WTC11 (cell line): ENCODE measurements at regions not wholly inside any gene's neighbourhood (a gene's known extent, or its start where the extent isn't known, plus 50 kb on each side); places are given as distances from the start of the nearest gene placed in this dataset.

Experiments
- ATAC-seq: fragments of 200-7000 bp; cut with Tn5 transposase; 2 replicates; pipeline ENCODE4 v1.10.0; 2021; ENCODE audit warnings: mild to moderate bottlenecking, moderate library complexity
- CTCF ChIA-PET: fragments of 300-600 bp; sonication (Branson Sonifier 250); formaldehyde crosslinking; loops from one replicate; lab custom pipeline; 2021; ENCODE audit warnings: antibody characterized with exemption; lab: Charles Lee
- POLR2A ChIA-PET: fragments of 350-600 bp; sonication (Branson Sonifier 250); formaldehyde crosslinking; loops from one replicate; lab custom pipeline; 2021; ENCODE audit warnings: antibody characterized with exemption; lab: Charles Lee
- DNase-seq: peaks from one replicate; pipeline ENCODE4 v3.0.0; 2021; ENCODE audit warnings: low spot score
- H3K27ac Mint-ChIP-seq: 2 replicates; pipeline ENCODE4 v1.8.0; 2021; ENCODE audit warnings: mixed read lengths
- H3K27me3 Mint-ChIP-seq: 2 replicates; pipeline ENCODE4 v1.8.0; 2021; ENCODE audit warnings: low read depth, mild to moderate bottlenecking, moderate library complexity, mixed read lengths
- H3K36me3 Mint-ChIP-seq: 2 replicates; pipeline ENCODE4 v1.8.0; 2021; ENCODE audit warnings: mixed read lengths
- H3K4me1 Mint-ChIP-seq: 2 replicates; pipeline ENCODE4 v1.8.0; 2022; ENCODE audit warnings: mixed read lengths
- H3K4me3 Mint-ChIP-seq: 2 replicates; pipeline ENCODE4 v1.8.0; 2021; ENCODE audit warnings: mild to moderate bottlenecking, moderate library complexity, mixed read lengths
- H3K9me3 Mint-ChIP-seq: 2 replicates; pipeline ENCODE4 v1.8.0; 2021; ENCODE audit warnings: mixed read lengths
- CREM ChIP-seq: sonication (generic); formaldehyde crosslinking; IDR thresholded peaks from 2 replicates; pipeline ENCODE4 v1.8.1; 2022; ENCODE audit warnings: mild to moderate bottlenecking, missing genetic modification reagents, moderate library complexity
- ETV6 ChIP-seq: sonication (generic); formaldehyde crosslinking; IDR thresholded peaks from 2 replicates; pipeline ENCODE4 v1.8.1; 2022; ENCODE audit warnings: mild to moderate bottlenecking, missing genetic modification reagents
- GABPB1 ChIP-seq: sonication (generic); formaldehyde crosslinking; IDR thresholded peaks from 2 replicates; pipeline ENCODE4 v1.8.1; 2023; ENCODE audit warnings: mild to moderate bottlenecking, missing genetic modification reagents
- IRF2 ChIP-seq: sonication (generic); formaldehyde crosslinking; IDR thresholded peaks from 2 replicates; pipeline ENCODE4 v1.8.0; 2022; ENCODE audit warnings: low read depth, missing genetic modification reagents, borderline replicate concordance
- JUN ChIP-seq: sonication (generic); formaldehyde crosslinking; IDR thresholded peaks from 2 replicates; pipeline ENCODE4 v1.8.0; 2023; ENCODE audit warnings: mild to moderate bottlenecking, missing genetic modification reagents
- NFE2L1 ChIP-seq: sonication (generic); formaldehyde crosslinking; IDR thresholded peaks from 2 replicates; pipeline ENCODE4 v1.8.1; 2023; ENCODE audit warnings: missing genetic modification reagents
- STAT6 ChIP-seq: sonication (generic); formaldehyde crosslinking; conservative IDR thresholded peaks from 2 replicates; pipeline ENCODE4 v1.8.1; 2023; ENCODE audit warnings: mild to moderate bottlenecking, low read depth, missing genetic modification reagents, moderate library complexity
- TCF7 ChIP-seq: sonication (generic); formaldehyde crosslinking; IDR thresholded peaks from 2 replicates; pipeline ENCODE4 v1.8.0; 2022; ENCODE audit warnings: mild to moderate bottlenecking, low read depth, missing genetic modification reagents, moderate library complexity
- ZMAT4 ChIP-seq: fragments of 250-450 bp; sonication (Bioruptor Pico); IDR thresholded peaks from 2 replicates; pipeline ENCODE4 v1.9.0; 2021; ENCODE audit warnings: mild to moderate bottlenecking
- ZNF281 ChIP-seq: sonication (generic); formaldehyde crosslinking; IDR thresholded peaks from 2 replicates; pipeline ENCODE4 v1.8.0; 2023; ENCODE audit warnings: mild to moderate bottlenecking, missing genetic modification reagents
- ZNF396 ChIP-seq: fragments of 250-450 bp; sonication (Bioruptor Pico); IDR thresholded peaks from 2 replicates; pipeline ENCODE4 v1.8.0; 2021; ENCODE audit warnings: mild to moderate bottlenecking, moderate library complexity, borderline replicate concordance
- ZNF512 ChIP-seq: sonication (generic); formaldehyde crosslinking; IDR thresholded peaks from 2 replicates; pipeline ENCODE4 v1.8.1; 2022; ENCODE audit warnings: missing genetic modification reagents, borderline replicate concordance

GRCh38 chr18:61062258-61062657 lies 271.0 kb upstream of the CDH20 start:
- no peak for TF ChIP-seq TCF7 (CRISPR knock-in tag)
- TF ChIP-seq ZMAT4 (CRISPR knock-in tag) = no peak
- TF ChIP-seq ETV6 (CRISPR knock-in tag) = no peak
- no peak for TF ChIP-seq ZNF512
- no peak for TF ChIP-seq IRF2
- no peak for TF ChIP-seq GABPB1 (CRISPR knock-in tag)
- TF ChIP-seq ZNF396 (CRISPR knock-in tag) = no peak
- TF ChIP-seq NFE2L1 (CRISPR knock-in tag) = no peak
- no peak for TF ChIP-seq CREM (CRISPR knock-in tag)
- TF ChIP-seq JUN (CRISPR knock-in tag) = no peak
- TF ChIP-seq ZNF281 (CRISPR knock-in tag) = no peak
- TF ChIP-seq STAT6 (CRISPR knock-in tag) = no peak
- H3K27ac Mint-ChIP-seq = no peak overlapping the region
- H3K27me3 Mint-ChIP-seq = peaks cover 18% of the 10 kb centered on the region
- no peak overlapping the region for H3K4me3 Mint-ChIP-seq
- H3K36me3 Mint-ChIP-seq = no peaks in the 10 kb centered on the region
- H3K9me3 Mint-ChIP-seq = no peaks in the 10 kb centered on the region
- H3K4me1 Mint-ChIP-seq = peaks cover 32% of the 10 kb centered on the region
- ATAC-seq (no peak), DNase-seq (no peak)
- CTCF ChIA-PET = no interaction called here
- POLR2A ChIA-PET = no interaction called here

- TF ChIP-seq ZMAT4 (CRISPR knock-in tag) = no peak
These were observed 268.3 kb upstream of the CDH20 start for GRCh38 chr18:61064911-61065310.

GRCh38 chr18:61076986-61077385 lies 256.2 kb upstream of the CDH20 start:
- Mint-ChIP-seq H3K9me3 (peaks cover 9% of the 10 kb centered on the region), H3K27ac (no peak overlapping the region), H3K36me3 (no peaks in the 10 kb centered on the region), H3K4me3 (no peak overlapping the region), H3K27me3 (no peaks in the 10 kb centered on the region)
- POLR2A ChIA-PET = no interaction called here
- CTCF ChIA-PET = no interaction called here
- no peak for DNase-seq
- TF ChIP-seq ETV6 (CRISPR knock-in tag) = no peak
- TF ChIP-seq, all 79 proteins: peak for 0
- ATAC-seq = no peak
- H3K4me1 Mint-ChIP-seq = no peaks in the 10 kb centered on the region

More at GRCh38 chr18:61064911-61065310, 268.3 kb upstream of the CDH20 start:
- no peaks in the 10 kb centered on the region for H3K36me3 Mint-ChIP-seq
- H3K9me3 Mint-ChIP-seq = no peaks in the 10 kb centered on the region
- ChIA-PET CTCF (no interaction called here), POLR2A (no interaction called here)
- no peak overlapping the region for H3K27ac Mint-ChIP-seq
- DNase-seq (no peak), ATAC-seq (peak; percentile 57)
- H3K27me3 Mint-ChIP-seq = peaks cover 18% of the 10 kb centered on the region
- no peak overlapping the region for H3K4me3 Mint-ChIP-seq
- peaks cover 32% of the 10 kb centered on the region for H3K4me1 Mint-ChIP-seq
